ENCODE measurements at regions not wholly inside any gene's neighbourhood (a gene's known extent, or its start where the extent isn't known, plus 50 kb on each side); places are given as distances from the start of the nearest gene placed in this dataset.

DNA sequence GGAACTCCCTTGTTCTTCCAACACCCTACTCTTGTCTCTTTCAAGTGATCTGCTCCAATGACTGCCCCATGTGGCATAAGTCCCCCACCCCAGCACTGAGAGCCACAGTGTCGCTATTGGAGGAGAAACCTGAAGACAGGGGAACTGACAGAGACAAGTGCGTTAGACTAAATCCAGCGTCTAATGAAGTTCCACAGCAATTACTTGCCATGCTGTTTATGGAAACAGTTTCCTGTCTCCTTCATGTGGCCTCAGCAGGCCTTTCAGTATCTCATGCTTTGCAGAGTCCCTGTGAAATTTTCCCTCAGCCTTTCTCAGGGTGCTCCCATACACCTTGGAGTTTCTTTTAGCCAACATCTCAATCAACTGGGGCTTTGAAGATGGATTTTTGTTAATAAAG is 277.4 kb downstream of the ETS1 start:
- Histone ChIP-seq H3K27me3 (no peaks in the 10 kb centered on the region), H3K4me3 (no peak overlapping the region), H3K9me3 (no peaks in the 10 kb centered on the region), H3K36me3 (no peaks in the 10 kb centered on the region), H3K27ac (no peak overlapping the region), H3K4me1 (no peaks in the 10 kb centered on the region)
- TF ChIP-seq, protein P1, sequence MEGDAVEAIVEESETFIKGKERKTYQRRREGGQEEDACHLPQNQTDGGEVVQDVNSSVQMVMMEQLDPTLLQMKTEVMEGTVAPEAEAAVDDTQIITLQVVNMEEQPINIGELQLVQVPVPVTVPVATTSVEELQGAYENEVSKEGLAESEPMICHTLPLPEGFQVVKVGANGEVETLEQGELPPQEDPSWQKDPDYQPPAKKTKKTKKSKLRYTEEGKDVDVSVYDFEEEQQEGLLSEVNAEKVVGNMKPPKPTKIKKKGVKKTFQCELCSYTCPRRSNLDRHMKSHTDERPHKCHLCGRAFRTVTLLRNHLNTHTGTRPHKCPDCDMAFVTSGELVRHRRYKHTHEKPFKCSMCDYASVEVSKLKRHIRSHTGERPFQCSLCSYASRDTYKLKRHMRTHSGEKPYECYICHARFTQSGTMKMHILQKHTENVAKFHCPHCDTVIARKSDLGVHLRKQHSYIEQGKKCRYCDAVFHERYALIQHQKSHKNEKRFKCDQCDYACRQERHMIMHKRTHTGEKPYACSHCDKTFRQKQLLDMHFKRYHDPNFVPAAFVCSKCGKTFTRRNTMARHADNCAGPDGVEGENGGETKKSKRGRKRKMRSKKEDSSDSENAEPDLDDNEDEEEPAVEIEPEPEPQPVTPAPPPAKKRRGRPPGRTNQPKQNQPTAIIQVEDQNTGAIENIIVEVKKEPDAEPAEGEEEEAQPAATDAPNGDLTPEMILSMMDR (IDR thresholded peaks at IDR 0.05) = no peak
- intact Hi-C loops (cut with DNase I) = no loop called here
- DNase-seq (ENCODE audit: low spot score in 2 of 2) = no peak

DNA sequence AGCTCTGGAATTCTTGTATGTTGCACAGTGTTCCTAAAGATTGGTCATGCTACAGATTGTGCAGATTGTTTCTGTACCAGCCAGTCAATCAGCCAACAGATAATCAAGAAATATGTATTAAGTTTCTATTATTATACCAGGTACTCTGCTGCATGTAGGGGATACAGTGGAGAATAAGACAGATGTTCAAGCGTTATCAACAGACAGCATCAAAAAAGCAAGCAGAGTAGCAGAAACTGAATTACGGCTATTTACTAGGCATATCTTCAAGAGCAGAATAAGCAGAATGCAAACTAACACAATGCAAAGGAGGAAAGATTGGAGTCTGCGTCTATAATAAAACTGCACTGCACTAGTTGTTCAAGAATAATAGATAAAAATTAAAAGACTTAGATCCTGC is 278.6 kb downstream of the ETS1 start:
- Histone ChIP-seq H3K9me3 (no peaks in the 10 kb centered on the region), H3K27me3 (no peaks in the 10 kb centered on the region), H3K4me1 (no peaks in the 10 kb centered on the region), H3K36me3 (no peaks in the 10 kb centered on the region), H3K27ac (no peak overlapping the region), H3K4me3 (no peak overlapping the region)
- intact Hi-C loops (cut with DNase I) = no loop called here
- TF ChIP-seq, protein P1 (IDR thresholded peaks at IDR 0.05) = no peak
- no peak for DNase-seq (ENCODE audit: low spot score in 2 of 2)

DNA sequence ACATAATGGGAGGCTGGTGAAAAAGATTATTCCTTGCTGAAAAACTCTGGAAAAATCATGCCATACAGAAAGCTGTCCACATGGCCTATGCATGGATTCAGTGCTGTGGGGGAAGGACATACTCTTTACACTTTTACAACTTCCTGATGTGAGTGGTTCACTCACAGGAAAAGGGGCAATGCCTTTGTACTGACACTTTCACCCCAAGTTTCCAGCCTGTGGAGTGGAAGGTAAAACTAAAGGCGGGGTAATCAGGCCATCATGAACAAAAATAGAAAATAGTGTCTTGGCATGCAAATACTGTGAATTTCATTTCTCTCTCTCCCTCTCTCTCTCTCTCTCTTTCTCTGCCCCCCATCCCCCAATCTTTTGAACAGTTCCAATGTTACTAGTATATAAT is 281.8 kb downstream of the ETS1 start:
- no peak for DNase-seq (ENCODE audit: low spot score in 2 of 2)

DNA sequence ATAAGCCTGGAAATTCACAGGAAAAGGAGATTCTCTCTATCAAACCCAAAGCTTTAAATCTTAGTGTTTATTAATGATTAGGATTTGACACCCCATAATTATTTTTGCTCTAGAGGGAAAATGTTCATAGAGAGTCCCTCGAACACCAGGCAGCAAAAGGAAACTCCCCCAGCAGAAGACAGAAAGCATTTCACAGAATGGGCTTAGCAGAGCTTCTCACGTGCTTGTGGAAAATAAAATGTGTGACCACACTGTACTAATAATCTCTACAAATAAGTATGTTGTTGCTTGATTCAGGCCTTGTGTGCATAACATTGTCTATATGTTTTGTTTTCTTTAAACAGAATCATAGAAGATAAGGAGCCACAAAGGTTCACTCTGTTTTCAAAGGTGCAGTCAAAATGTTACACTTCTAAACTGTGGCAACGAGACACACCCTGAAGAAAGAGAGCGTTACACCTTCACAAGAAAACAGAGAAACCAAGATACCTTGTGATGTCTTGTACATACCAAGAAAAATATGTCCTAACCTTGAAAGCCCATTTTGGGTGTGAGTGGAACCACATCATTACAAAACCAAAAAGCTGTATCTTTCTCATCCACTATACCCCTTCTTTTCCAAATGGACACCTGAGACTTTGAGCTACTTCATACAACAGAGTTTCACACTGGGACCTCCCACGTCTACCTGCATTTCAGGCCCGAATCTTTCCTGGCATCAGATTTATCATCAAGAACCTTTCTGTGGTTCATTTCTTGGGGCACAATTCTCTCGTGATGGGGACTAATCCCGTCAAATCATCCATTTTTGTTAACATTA is 282.5 kb downstream of the ETS1 start:
- TF ChIP-seq, protein P1 (IDR thresholded peaks at IDR 0.05) = no peak
- intact Hi-C loops (cut with DNase I) = no loop called here
- no peaks in the 10 kb centered on the region for H3K36me3 ChIP-seq
- no peak overlapping the region for H3K27ac ChIP-seq
- no peak overlapping the region for H3K4me3 ChIP-seq
- no peak for DNase-seq (ENCODE audit: low spot score in 2 of 2)
- no peaks in the 10 kb centered on the region for H3K9me3 ChIP-seq
- H3K4me1 ChIP-seq = no peaks in the 10 kb centered on the region
- H3K27me3 ChIP-seq = no peaks in the 10 kb centered on the region

More for the DNA sequence above, 281.8 kb downstream of the ETS1 start:
- no peak overlapping the region for H3K4me3 ChIP-seq
- no peaks in the 10 kb centered on the region for H3K9me3 ChIP-seq
- H3K27me3 ChIP-seq = no peaks in the 10 kb centered on the region
- H3K4me1 ChIP-seq = no peaks in the 10 kb centered on the region
- no peaks in the 10 kb centered on the region for H3K36me3 ChIP-seq
- H3K27ac ChIP-seq = no peak overlapping the region
- intact Hi-C loops (cut with DNase I) = no loop called here
- TF ChIP-seq, protein P1 (IDR thresholded peaks at IDR 0.05) = no peak

DNA sequence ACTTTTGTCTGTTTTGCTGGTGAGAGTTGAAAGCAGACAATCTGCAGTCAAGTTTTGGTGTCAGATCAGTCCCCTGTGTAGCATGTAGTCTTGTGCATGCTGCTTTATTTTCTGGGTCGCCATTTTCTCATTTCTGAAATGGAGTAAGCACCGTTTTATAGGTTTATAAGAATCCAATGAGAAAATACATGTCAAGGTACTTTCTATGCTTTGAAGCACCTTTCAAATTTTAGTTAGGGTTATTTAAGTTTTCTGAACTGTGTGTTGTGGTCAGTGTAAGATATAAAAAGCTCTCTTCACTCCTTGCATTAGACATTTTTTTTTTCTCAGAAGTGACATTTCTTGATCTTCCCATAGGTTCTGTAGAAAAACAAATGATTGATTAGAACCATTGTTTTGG is 283.2 kb downstream of the ETS1 start:
- intact Hi-C loops (cut with DNase I) = no loop called here
- H3K27ac ChIP-seq = no peak overlapping the region
- H3K9me3 ChIP-seq = no peaks in the 10 kb centered on the region
- DNase-seq (ENCODE audit: low spot score in 2 of 2) = no peak
- peaks cover 0 to 4% of the 10 kb centered on the region in 2 donors for H3K4me1 ChIP-seq
- no peaks in the 10 kb centered on the region for H3K27me3 ChIP-seq
- TF ChIP-seq, protein P1 (IDR thresholded peaks at IDR 0.05) = no peak
- no peaks in the 10 kb centered on the region for H3K36me3 ChIP-seq
- no peak overlapping the region for H3K4me3 ChIP-seq
